ENCODE measurements at regions not wholly inside any gene's neighbourhood (a gene's known extent, or its start where the extent isn't known, plus 50 kb on each side); places are given as distances from the start of the nearest gene placed in this dataset.

GRCh38 chr15:46872981-46873330, 844.3 kb upstream of the SEMA6D start:
- TF ChIP-seq CTCF (IDR thresholded peaks at IDR 0.05) (no peak), POLR2AphosphoS5 (IDR thresholded peaks at IDR 0.05; ENCODE audit: low read depth, low read length) (no peak), SIN3A (IDR thresholded peaks at IDR 0.05; ENCODE audit: borderline replicate concordance, insufficient read depth, low read depth, low read length) (no peak), TCF7L2 (IDR thresholded peaks at IDR 0.05; ENCODE audit: low read depth, low read length) (no peak), REST (IDR thresholded peaks at IDR 0.05; ENCODE audit: insufficient read depth in 1 of 2, low read depth in 2 of 2, low read length in 1 of 2) (no peak)
